Esophagus muscularis mucosa (tissue), 3 donors: ENCODE measurements at regions not wholly inside any gene's neighbourhood (a gene's known extent, or its start where the extent isn't known, plus 50 kb on each side); places are given as distances from the start of the nearest gene placed in this dataset.

ENCODE experiments used
- EP300 ChIP-seq: sonication (generic); formaldehyde crosslinking; IDR thresholded peaks from one replicate; pipeline ENCODE4 v1.6.1; 2017; ENCODE audit warnings: antibody characterized with exemption
- POLR2AphosphoS5 ChIP-seq, 2 donors: sonication (generic); formaldehyde crosslinking; IDR thresholded peaks; one replicate each; pipeline ENCODE4 v1.6.1; 2017; ENCODE audit warnings: antibody characterized with exemption in 2 of 2

GRCh38 chr2:53036196-53036595, 731.4 kb upstream of the CHAC2 start:
- TF ChIP-seq EP300 (no peak), POLR2AphosphoS5 (IDR thresholded peaks at IDR 0.05) (no peak)
